SK-N-SH (cell line): ENCODE measurements at regions not wholly inside any gene's neighbourhood (a gene's known extent, or its start where the extent isn't known, plus 50 kb on each side); places are given as distances from the start of the nearest gene placed in this dataset.

Source experiments
- CTCF ChIA-PET: fragments of 300-600, 350-600 bp; formaldehyde crosslinking; extraction: SDS; loops from one replicate; lab custom pipeline; 2021; lab: Yijun Ruan, JAX
- POLR2A ChIA-PET: fragments of 350-600 bp; sonication (Branson Sonifier 250); formaldehyde crosslinking; extraction: SDS; loops from one replicate; lab custom pipeline; 2020; ENCODE audit warnings: antibody characterized with exemption, inconsistent platforms; lab: Yijun Ruan, JAX
- DNase-seq: peaks from one replicate; pipeline ENCODE4 v3.0.0; 2012
- H2AFZ ChIP-seq: fragments of 200-600 bp; sonication (generic); 2 replicates; pipeline ENCODE4 v1.8.1; 2016; ENCODE audit warnings: antibody characterized with exemption, mild to moderate bottlenecking, low read depth
- H3F3A ChIP-seq: fragments of 200-600 bp; sonication (generic); replicated peaks from 2 replicates; pipeline ENCODE3; 2016; ENCODE audit warnings: antibody characterized with exemption, mild to moderate bottlenecking; ENCODE audit not compliant: insufficient read depth
- H3K27ac ChIP-seq, 2 experiments: fragments of 200-500 bp in 1 of 2; fragments of 200-600 bp in 1 of 2; sonication (Bioruptor generic) in 1 of 2; sonication (generic), shearing (Covaris generic) in 1 of 2; 2 replicates each; pipeline versions ENCODE4 v1.5.1 to v1.6.1; 2014 to 2016; ENCODE audit warnings: low read depth in 2 of 2, inconsistent platforms in 1 of 2, low read length in 1 of 2, mild to moderate bottlenecking in 1 of 2, mixed read lengths in 1 of 2
- H3K27me3 ChIP-seq: fragments of 200-600 bp; sonication (generic), shearing (Covaris generic); 2 replicates; pipeline ENCODE4 v1.6.1; 2016; ENCODE audit warnings: mixed run types; ENCODE audit not compliant: insufficient read depth
- H3K36me3 ChIP-seq, 2 experiments: fragments of 200-500 bp in 1 of 2; fragments of 200-600 bp in 1 of 2; sonication (Bioruptor generic) in 1 of 2; sonication (generic) in 1 of 2; replicated peaks in 1 of 2; 2 replicates each; pipeline versions ENCODE3 to v1.5.1; 2014 to 2016; ENCODE audit warnings: low read length in 1 of 2, mild to moderate bottlenecking in 1 of 2; ENCODE audit not compliant: insufficient read depth in 2 of 2, control insufficient read depth in 1 of 2
- H3K4me1 ChIP-seq, 2 experiments: fragments of 200-500 bp in 1 of 2; fragments of 200-600 bp in 1 of 2; sonication (Bioruptor generic) in 1 of 2; sonication (generic), shearing (Covaris generic) in 1 of 2; 2 replicates each; pipeline versions ENCODE4 v1.5.1 to v1.6.1; 2014 to 2016; ENCODE audit warnings: low read depth in 1 of 2, low read length in 1 of 2, mixed run types in 1 of 2; ENCODE audit not compliant: insufficient read depth in 2 of 2, control insufficient read depth in 1 of 2
- H3K4me2 ChIP-seq: fragments of 200-600 bp; sonication (generic), shearing (Covaris generic); 2 replicates; pipeline ENCODE4 v1.6.1; 2017; ENCODE audit warnings: mixed run types
- H3K4me3 ChIP-seq, 2 experiments: fragments of 200-500 bp in 1 of 2; fragments of 200-600 bp in 1 of 2; sonication (Bioruptor generic) in 1 of 2; sonication (generic), shearing (Covaris generic) in 1 of 2; 2 replicates each; pipeline versions ENCODE4 v1.5.1 to v1.8.1; 2014 to 2016; ENCODE audit warnings: low read depth in 2 of 2, inconsistent platforms in 1 of 2, low read length in 1 of 2, mild to moderate bottlenecking in 1 of 2, mixed read lengths in 1 of 2, moderate library complexity in 1 of 2
- H3K79me2 ChIP-seq: fragments of 200-600 bp; sonication (generic); 2 replicates; pipeline ENCODE4 v1.8.1; 2017; ENCODE audit warnings: mild to moderate bottlenecking; ENCODE audit not compliant: insufficient read depth
- H3K9ac ChIP-seq: fragments of 200-600 bp; sonication (generic); 2 replicates; pipeline ENCODE4 v1.6.1; 2017; ENCODE audit warnings: mixed run types
- H3K9me2 ChIP-seq: fragments of 200-600 bp; sonication (generic); 2 replicates; pipeline ENCODE4 v1.6.1; 2017; ENCODE audit warnings: mixed run types
- H3K9me3 ChIP-seq: fragments of 200-600 bp; sonication (generic); 2 replicates; pipeline ENCODE4 v1.6.1; 2017; ENCODE audit warnings: mixed run types, mild to moderate bottlenecking, moderate library complexity
- H4K20me1 ChIP-seq: fragments of 200-600 bp; sonication (generic); 2 replicates; pipeline ENCODE4 v1.6.1; 2017; ENCODE audit warnings: mild to moderate bottlenecking, mixed run types; ENCODE audit not compliant: insufficient read depth
- CTCF ChIP-seq: fragments of 200-600 bp; sonication (generic); IDR thresholded peaks from 2 replicates; pipeline ENCODE4 v1.6.1; 2017; ENCODE audit warnings: antibody characterized with exemption, mild to moderate bottlenecking, moderate library complexity
- EP300 ChIP-seq, 2 experiments: IDR thresholded peaks; 2 replicates each; pipeline versions ENCODE4 v1.4.0 to v1.6.1; 2012; ENCODE audit warnings: borderline replicate concordance in 1 of 2, low read depth in 1 of 2, low read length in 1 of 2
- EZH2phosphoT487 ChIP-seq: fragments of 200-600 bp; sonication (generic); IDR thresholded peaks from 2 replicates; pipeline ENCODE4 v1.6.1; 2017; ENCODE audit warnings: low read depth, mixed run types, mild to moderate bottlenecking, antibody characterized with exemption, moderate library complexity, borderline replicate concordance
- FOSL2 ChIP-seq: IDR thresholded peaks from 2 replicates; pipeline ENCODE4 v1.4.0; 2012; ENCODE audit warnings: low read depth, mild to moderate bottlenecking, moderate library complexity, borderline replicate concordance
- FOXJ3 ChIP-seq: sonication (generic); formaldehyde crosslinking; IDR thresholded peaks from 2 replicates; pipeline ENCODE4 v1.5.1; 2020; ENCODE audit warnings: mild to moderate bottlenecking, missing genetic modification reagents
- GABPA ChIP-seq: IDR thresholded peaks from 2 replicates; pipeline ENCODE4 v1.4.0; 2012; ENCODE audit warnings: low read depth, mild to moderate bottlenecking
- GATA2 ChIP-seq: sonication (generic); formaldehyde crosslinking; IDR thresholded peaks from 2 replicates; pipeline ENCODE4 v1.5.0; 2020; ENCODE audit warnings: mild to moderate bottlenecking, missing genetic modification reagents
- IRF3 ChIP-seq: fragments of 150-350 bp; IDR thresholded peaks from 2 replicates; pipeline ENCODE4 v1.6.1; 2016; ENCODE audit warnings: mild to moderate bottlenecking, low read depth, low read length
- MAX ChIP-seq: IDR thresholded peaks from 2 replicates; pipeline ENCODE4 v1.4.0; 2012; ENCODE audit warnings: low read depth
- MEF2A ChIP-seq: IDR thresholded peaks from 2 replicates; pipeline ENCODE4 v1.4.0; 2012; ENCODE audit warnings: low read depth, borderline replicate concordance
- PBX3 ChIP-seq: IDR thresholded peaks from 2 replicates; pipeline ENCODE4; 2012
- POLR2AphosphoS5 ChIP-seq: IDR thresholded peaks from 2 replicates; pipeline ENCODE4 v1.6.1; 2012; ENCODE audit warnings: low read depth, low read length
- RCOR1 ChIP-seq: fragments of 150-350 bp; IDR thresholded peaks from 2 replicates; pipeline ENCODE4 v1.6.1; 2017; ENCODE audit warnings: antibody characterized with exemption, low read length
- REST ChIP-seq: IDR thresholded peaks from 2 replicates; pipeline ENCODE4 v1.6.1; 2012; ENCODE audit warnings: mild to moderate bottlenecking, low read depth, low read length, moderate library complexity
- RFX5 ChIP-seq: IDR thresholded peaks from 2 replicates; pipeline ENCODE4 v1.6.1; 2012; ENCODE audit warnings: mild to moderate bottlenecking, improper control_type of control experiment, low read length
- RXRA ChIP-seq: IDR thresholded peaks from 2 replicates; pipeline ENCODE4 v1.4.0; 2012; ENCODE audit warnings: low read depth, mild to moderate bottlenecking, borderline replicate concordance
- TCF12 ChIP-seq: IDR thresholded peaks from 2 replicates; pipeline ENCODE4 v1.4.0; 2012
- USF1 ChIP-seq: IDR thresholded peaks from 2 replicates; pipeline ENCODE4 v1.4.0; 2012; ENCODE audit warnings: low read depth, borderline replicate concordance
- YY1 ChIP-seq: IDR thresholded peaks from 2 replicates; pipeline ENCODE4 v1.4.0; 2012; ENCODE audit warnings: low read depth, mild to moderate bottlenecking
- WGBS: methylation state at CpG from one replicate; pipeline ENCODE4 v1.1.6; 2017; ENCODE audit warnings: low lambda C conversion rate; 5-methylcytosine and 5-hydroxymethylcytosine counted together

GRCh38 chr7:81236560-81236959 is 317.7 kb upstream of the SEMA3C start:
- DNase-seq, result no peak
- no peaks in the 10 kb centered on the region for H3K9me3 ChIP-seq
- no peak overlapping the region for H2AFZ ChIP-seq
- no peaks in the 10 kb centered on the region for H3F3A ChIP-seq
- H3K27ac ChIP-seq, result no peak overlapping the region; a peak in 1 of 4 replicates
- H3K9ac ChIP-seq, result no peak overlapping the region
- POLR2A ChIA-PET, result no interaction called here
- no peaks in the 10 kb centered on the region for H3K27me3 ChIP-seq
- H3K4me2 ChIP-seq, result no peak overlapping the region
- H4K20me1 ChIP-seq, result no peaks in the 10 kb centered on the region
- H3K9me2 ChIP-seq, result no peaks in the 10 kb centered on the region
- CTCF ChIA-PET, result interaction anchor here (1.2 kb wide), 1 partner anchor 16 kb away, joined by 3 read pairs; no protein-coding TSS in a partner anchor
- WGBS, result 97% methylated on average over 2 of the region's 2 CpGs
- H3K4me1 ChIP-seq, result peaks cover 0 to 13% of the 10 kb centered on the region in 2 experiments; a peak in 2 of 4 replicates
- no peaks in the 10 kb centered on the region for H3K79me2 ChIP-seq
- H3K36me3 ChIP-seq, result no peaks in the 10 kb centered on the region
- TF ChIP-seq FOSL2, result no peak
- no peak for TF ChIP-seq MAX
- TF ChIP-seq EZH2phosphoT487, result no peak
- no peak for TF ChIP-seq CTCF
- TF ChIP-seq EP300 (IDR thresholded peaks at IDR 0.05; ENCODE audit: borderline replicate concordance in 1 of 2, low read depth in 1 of 2, low read length in 1 of 2), result no peak
- no peak for TF ChIP-seq GATA2 (CRISPR knock-in tag)
- no peak for TF ChIP-seq RFX5
- no peak for TF ChIP-seq REST
- no peak for TF ChIP-seq PBX3
- TF ChIP-seq FOXJ3 (CRISPR knock-in tag), result no peak
- no peak for TF ChIP-seq GABPA
- TF ChIP-seq TCF12, result no peak
- TF ChIP-seq USF1, result no peak
- TF ChIP-seq RCOR1, result no peak
- TF ChIP-seq MEF2A, result no peak
- no peak for TF ChIP-seq YY1
- TF ChIP-seq RXRA, result no peak
- no peak for TF ChIP-seq POLR2AphosphoS5
- no peak for TF ChIP-seq IRF3
- no peak overlapping the region for H3K4me3 ChIP-seq
